ENCODE measurements at regions not wholly inside any gene's neighbourhood (a gene's known extent, or its start where the extent isn't known, plus 50 kb on each side); places are given as distances from the start of the nearest gene placed in this dataset.

DNA sequence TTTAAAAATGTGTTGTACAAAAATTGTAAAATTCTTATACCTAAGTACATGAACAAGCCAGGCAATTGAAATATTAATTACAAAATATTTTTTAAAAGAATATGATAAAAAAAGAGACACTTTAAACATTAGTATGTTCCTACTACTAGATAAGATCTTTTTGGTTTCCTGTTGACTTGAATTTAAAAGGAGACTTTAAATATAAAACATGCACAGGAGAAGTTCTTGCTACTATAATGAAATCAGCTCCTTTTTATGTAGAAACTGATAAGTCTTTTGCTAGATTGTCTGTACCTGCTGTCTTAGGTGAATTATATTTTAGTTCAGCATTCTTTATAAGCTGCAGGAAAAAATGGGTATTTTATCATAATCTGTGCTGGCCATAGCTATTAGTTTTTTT, 140.2 kb downstream of the TNFSF13B start:
- TF ChIP-seq, protein P1, sequence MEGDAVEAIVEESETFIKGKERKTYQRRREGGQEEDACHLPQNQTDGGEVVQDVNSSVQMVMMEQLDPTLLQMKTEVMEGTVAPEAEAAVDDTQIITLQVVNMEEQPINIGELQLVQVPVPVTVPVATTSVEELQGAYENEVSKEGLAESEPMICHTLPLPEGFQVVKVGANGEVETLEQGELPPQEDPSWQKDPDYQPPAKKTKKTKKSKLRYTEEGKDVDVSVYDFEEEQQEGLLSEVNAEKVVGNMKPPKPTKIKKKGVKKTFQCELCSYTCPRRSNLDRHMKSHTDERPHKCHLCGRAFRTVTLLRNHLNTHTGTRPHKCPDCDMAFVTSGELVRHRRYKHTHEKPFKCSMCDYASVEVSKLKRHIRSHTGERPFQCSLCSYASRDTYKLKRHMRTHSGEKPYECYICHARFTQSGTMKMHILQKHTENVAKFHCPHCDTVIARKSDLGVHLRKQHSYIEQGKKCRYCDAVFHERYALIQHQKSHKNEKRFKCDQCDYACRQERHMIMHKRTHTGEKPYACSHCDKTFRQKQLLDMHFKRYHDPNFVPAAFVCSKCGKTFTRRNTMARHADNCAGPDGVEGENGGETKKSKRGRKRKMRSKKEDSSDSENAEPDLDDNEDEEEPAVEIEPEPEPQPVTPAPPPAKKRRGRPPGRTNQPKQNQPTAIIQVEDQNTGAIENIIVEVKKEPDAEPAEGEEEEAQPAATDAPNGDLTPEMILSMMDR (IDR thresholded peaks at IDR 0.05; ENCODE audit: low read depth, low read length), result no peak
- TF ChIP-seq EZH2phosphoT487 (IDR thresholded peaks at IDR 0.05; ENCODE audit: low read depth), result no peak

All from OCI-LY3 (cell line).